ENCODE measurements at regions not wholly inside any gene's neighbourhood (a gene's known extent, or its start where the extent isn't known, plus 50 kb on each side); places are given as distances from the start of the nearest gene placed in this dataset.
A peak's percentile ranks its signal among the peaks of the same experiment; 100 is the strongest.
"Not testable (repeated sequence)": the region's sequence is repeated elsewhere in the genome, so short reads cannot be mapped to it uniquely, and the experiment has no call there.

DNA sequence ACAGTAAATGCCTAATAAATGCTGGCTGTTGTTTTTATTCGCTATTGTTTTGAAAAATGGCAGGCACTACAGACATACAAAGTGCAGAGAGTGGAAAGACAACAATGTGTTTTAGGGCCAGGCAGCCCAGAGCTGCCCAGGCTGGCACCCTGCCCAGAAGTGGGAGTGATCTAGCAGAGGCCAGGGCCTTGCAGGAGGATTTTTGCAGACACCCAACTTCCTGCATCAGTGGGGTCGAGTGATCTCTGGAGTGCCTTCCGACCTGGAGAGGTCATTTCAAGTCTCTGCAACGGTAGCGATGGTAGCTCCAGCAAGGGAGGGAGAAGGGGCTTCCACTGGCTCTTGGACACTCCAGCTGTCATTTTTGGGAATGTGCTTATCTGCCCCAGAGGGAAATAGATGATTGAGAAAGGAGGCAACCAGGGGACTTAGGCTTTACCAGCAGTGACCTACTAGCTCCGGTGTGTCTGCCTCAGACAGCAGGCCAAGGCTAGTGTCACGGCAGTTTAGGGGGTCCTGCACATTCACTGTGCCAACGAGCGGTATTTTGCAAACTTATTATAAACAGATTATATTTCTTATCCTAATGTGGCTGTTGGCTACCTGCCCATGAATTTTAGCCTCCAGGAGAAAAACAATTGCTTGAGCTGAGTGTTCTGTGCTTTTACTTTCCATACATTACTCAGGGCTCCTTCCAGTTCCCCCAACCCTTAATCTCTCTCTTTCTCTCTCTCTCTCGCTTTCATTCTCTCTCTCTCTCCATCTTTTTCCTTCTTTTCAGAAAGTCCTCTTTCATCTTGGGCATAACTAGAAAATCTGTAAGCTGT is 153.9 kb upstream of the PLGLB2 start:
- DNase-seq: peak; percentile 58 to 94 (median 92)
- intact Hi-C loops (cut with DNase I); H3K4me1 ChIP-seq (ENCODE audit: control insufficient read depth, insufficient read depth, low read length); H3K27me3 ChIP-seq (ENCODE audit: control insufficient read depth, insufficient read depth); H3K4me3 ChIP-seq (ENCODE audit: low read length); H3K9me3 ChIP-seq (ENCODE audit: control insufficient read depth, low read length): not testable (repeated sequence)
- 14% methylated on average over 8 of the region's 10 CpGs for WGBS
- peak overlapping the region; percentile 52 for H3K27ac ChIP-seq (ENCODE audit: low read length)
- peak; percentile 90 to 92 for ATAC-seq

DNA sequence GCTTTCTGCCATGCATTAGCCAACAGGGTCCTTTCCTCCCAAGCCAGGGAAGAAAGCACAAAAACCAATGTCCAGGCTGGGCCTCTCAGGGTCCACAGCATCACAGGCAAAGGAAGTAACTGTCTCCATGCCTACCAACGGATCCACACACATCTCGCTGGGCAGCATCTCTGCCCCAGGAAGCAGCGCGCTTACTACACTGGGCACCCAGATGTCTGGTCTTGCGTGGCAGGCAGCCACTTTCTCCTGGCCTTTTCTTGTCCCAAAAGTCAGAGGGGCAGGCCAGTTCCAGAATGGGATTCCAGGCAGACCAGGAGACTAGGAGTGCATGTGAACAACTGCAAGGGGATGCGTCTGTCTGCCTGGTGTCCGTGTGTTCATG is 153.3 kb upstream of the PLGLB2 start:
- H3K4me3 ChIP-seq (ENCODE audit: low read length); H3K9me3 ChIP-seq (ENCODE audit: control insufficient read depth, low read length); intact Hi-C loops (cut with DNase I); H3K27me3 ChIP-seq (ENCODE audit: control insufficient read depth, insufficient read depth); H3K4me1 ChIP-seq (ENCODE audit: control insufficient read depth, insufficient read depth, low read length): not testable (repeated sequence)
- DNase-seq (peak in 2 of 3 donors; percentile 48 to 64), ATAC-seq (peak; percentile 40 to 59)
- 49% methylated on average over 7 of the region's 7 CpGs for WGBS
- H3K27ac ChIP-seq (ENCODE audit: low read length): peak overlapping the region; percentile 82

DNA sequence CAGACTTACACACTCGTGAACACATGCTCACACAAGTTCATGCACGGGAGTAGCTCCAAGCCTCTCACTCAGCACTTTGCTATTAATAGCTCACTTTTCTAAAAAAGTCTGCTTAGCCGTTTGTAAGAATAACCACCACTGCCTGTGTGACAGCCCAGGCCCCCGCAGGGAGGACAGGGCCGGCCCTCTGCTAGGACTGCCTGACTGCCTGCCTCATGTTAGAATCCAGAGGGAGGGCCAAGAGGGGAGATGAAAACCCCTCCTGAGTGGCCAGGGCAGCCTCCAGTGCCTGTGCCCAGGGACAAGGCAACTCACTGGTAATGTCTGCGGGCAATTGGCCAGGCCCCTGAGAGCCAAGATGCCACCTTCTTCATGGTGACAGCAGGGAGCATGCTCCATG is 152.9 kb upstream of the PLGLB2 start:
- H3K4me1 ChIP-seq (ENCODE audit: control insufficient read depth, insufficient read depth, low read length); intact Hi-C loops (cut with DNase I): not testable (repeated sequence)

DNA sequence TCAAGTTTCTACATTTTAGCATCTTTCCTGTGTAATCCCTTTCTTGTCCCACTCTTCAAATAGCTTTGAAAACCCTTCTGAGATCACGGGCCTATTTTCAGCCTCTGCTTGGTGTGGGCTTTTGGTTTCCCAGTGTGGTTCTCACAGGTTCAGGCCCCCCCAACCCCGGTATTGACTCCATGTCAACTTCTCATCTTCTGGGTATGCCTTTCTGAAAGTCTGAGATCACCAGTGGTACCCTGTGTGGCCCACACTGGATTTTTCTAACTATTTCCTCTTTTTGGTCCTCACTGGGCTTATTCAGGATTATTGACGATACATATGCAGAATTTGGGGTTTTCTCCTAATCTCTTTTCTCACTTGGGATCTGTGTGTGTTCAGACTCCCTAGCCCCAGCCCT is 146.9 kb upstream of the PLGLB2 start:
- H3K4me3 ChIP-seq (ENCODE audit: low read length); H3K9me3 ChIP-seq (ENCODE audit: control insufficient read depth, low read length); H3K27me3 ChIP-seq (ENCODE audit: control insufficient read depth, insufficient read depth); DNase-seq; H3K4me1 ChIP-seq (ENCODE audit: control insufficient read depth, insufficient read depth, low read length); ATAC-seq; intact Hi-C loops (cut with DNase I); H3K27ac ChIP-seq (ENCODE audit: low read length): not testable (repeated sequence)
- 96% methylated on average over 1 of the region's 3 CpGs for WGBS

More for the DNA sequence above, 152.9 kb upstream of the PLGLB2 start:
- not testable (repeated sequence) for H3K4me3 ChIP-seq (ENCODE audit: low read length); H3K9me3 ChIP-seq (ENCODE audit: control insufficient read depth, low read length); H3K27me3 ChIP-seq (ENCODE audit: control insufficient read depth, insufficient read depth)
- peak overlapping the region; percentile 85 for H3K27ac ChIP-seq (ENCODE audit: low read length)
- WGBS: 32% methylated on average over 6 of the region's 6 CpGs
- ATAC-seq (peak; percentile 70 to 77), DNase-seq (peak; percentile 9 to 76 (median 74))

DNA sequence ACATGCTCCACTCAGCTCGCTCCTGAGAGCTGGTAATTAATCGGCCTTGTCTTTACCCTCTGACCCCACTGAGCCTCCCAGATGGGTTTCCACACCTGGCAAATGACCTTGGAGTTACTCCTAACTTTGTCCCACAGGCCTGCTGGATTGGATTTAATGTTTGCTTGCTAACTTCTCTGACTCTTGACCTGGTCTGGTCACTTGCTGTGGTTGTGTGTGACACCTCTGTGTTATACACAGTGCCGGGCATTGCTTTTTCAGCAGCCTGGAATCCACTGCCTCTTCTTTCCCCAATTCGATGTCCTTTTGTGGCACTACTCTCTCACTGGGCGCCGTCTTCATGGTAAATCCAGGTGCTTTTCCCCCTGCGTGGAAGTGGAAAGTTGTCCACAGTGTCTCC is 145.8 kb upstream of the PLGLB2 start:
- H3K4me3 ChIP-seq (ENCODE audit: low read length); H3K27ac ChIP-seq (ENCODE audit: low read length); DNase-seq; H3K4me1 ChIP-seq (ENCODE audit: control insufficient read depth, insufficient read depth, low read length); ATAC-seq; H3K9me3 ChIP-seq (ENCODE audit: control insufficient read depth, low read length); intact Hi-C loops (cut with DNase I); H3K27me3 ChIP-seq (ENCODE audit: control insufficient read depth, insufficient read depth): not testable (repeated sequence)
- 100% methylated on average over 1 of the region's 7 CpGs for WGBS

DNA sequence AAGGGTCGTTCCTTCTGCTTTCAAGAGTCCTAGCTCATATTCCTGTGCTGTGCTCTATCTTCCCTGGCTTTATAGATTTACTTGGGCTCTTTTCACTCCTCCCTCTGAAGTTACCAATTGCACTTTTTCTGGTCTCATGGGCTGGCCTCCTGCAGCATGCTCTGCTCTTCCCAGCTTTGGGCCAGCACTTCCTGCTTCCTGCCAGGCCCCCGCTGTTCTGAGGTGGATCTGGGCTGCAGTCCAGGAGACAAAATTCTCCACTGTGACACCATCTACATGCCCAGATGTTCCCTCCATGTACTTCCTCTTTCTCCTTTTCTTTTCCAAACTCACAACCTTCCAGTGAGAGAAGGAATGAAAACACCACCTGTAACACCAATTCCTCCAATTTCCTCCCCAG is 145.2 kb upstream of the PLGLB2 start:
- WGBS: no CpG with 5 or more reads among the region's 2 CpGs
- H3K27me3 ChIP-seq (ENCODE audit: control insufficient read depth, insufficient read depth); H3K9me3 ChIP-seq (ENCODE audit: control insufficient read depth, low read length); intact Hi-C loops (cut with DNase I); DNase-seq; H3K27ac ChIP-seq (ENCODE audit: low read length); H3K4me1 ChIP-seq (ENCODE audit: control insufficient read depth, insufficient read depth, low read length); H3K4me3 ChIP-seq (ENCODE audit: low read length): not testable (repeated sequence)
- peak; percentile 18 to 77 for ATAC-seq

DNA sequence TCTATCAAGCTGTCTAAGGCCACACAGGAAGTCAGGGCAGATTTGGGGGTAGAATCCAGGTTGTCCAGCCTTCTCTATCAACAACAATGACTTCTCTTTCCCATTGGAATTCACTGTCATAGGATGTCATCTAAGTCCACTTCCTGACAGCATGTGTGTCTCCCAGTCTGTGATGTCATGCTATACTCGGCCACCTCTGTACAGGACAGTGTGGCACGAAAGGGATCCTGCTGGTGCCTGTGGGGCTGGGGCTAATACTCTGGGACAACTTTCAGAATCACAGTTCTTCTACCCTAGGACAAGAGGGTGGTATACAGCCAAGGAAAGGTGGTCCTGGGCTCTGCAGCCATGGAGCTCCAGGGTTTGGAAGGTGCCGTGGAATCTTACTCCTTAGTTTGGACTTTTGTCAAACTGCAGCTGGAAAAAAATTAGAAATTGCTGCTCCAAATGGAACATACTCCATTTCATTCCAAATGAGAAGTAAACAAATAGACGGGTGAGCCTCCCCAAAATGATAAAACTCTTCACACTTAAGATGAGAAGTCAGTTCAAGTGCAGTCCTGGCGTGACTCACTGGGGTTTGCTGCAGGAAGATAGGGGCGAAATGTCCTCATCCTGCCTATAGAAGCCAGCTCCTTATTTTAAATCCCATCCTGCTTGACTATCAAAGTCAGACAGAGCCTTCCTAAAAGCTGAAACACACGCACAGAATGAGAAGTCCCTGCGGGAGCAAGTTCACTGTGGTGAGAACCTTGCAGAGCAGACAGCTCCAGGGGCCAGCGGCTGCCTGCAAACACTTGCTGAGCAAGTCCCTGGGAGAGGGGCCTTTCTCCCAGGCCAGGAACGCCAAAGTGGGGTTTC is 144.2 kb upstream of the PLGLB2 start:
- intact Hi-C loops (cut with DNase I); H3K4me1 ChIP-seq (ENCODE audit: control insufficient read depth, insufficient read depth, low read length); H3K9me3 ChIP-seq (ENCODE audit: control insufficient read depth, low read length); H3K4me3 ChIP-seq (ENCODE audit: low read length); H3K27me3 ChIP-seq (ENCODE audit: control insufficient read depth, insufficient read depth): not testable (repeated sequence)
- ATAC-seq (peak; percentile 52 to 55), DNase-seq (peak in 2 of 3 donors; percentile 58 to 63)
- WGBS: 3% methylated on average over 5 of the region's 10 CpGs
- H3K27ac ChIP-seq (ENCODE audit: low read length): peak overlapping the region; percentile 27

DNA sequence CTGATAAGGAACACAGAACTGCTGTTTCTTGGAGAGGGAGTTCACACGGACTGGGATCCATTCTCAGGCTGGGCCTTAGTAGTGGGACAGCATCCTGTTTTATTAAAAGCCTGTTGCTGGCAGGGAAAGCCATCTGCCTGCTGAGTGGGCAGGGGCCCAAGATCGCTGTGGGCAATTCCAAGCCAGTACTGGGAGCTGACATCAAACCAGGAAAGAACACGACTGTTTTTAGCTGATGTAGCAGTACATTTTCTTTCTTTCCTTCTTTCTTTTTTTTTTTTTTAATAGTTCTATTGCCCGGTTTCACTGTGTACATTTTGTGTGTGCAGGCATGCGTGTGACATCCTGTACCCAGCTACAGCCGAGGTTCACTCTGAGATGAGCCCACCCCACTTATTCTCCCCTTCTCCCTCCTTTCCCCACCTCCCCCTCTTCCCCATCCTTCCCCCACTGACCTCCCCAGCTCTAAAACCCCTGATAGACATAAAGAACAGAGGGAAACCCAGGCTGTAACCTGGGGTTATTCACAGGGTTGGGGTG is 143.5 kb upstream of the PLGLB2 start:
- H3K4me1 ChIP-seq (ENCODE audit: control insufficient read depth, insufficient read depth, low read length); intact Hi-C loops (cut with DNase I); H3K27ac ChIP-seq (ENCODE audit: low read length); H3K4me3 ChIP-seq (ENCODE audit: low read length); H3K27me3 ChIP-seq (ENCODE audit: control insufficient read depth, insufficient read depth); H3K9me3 ChIP-seq (ENCODE audit: control insufficient read depth, low read length): not testable (repeated sequence)
- 6% methylated on average over 3 of the region's 6 CpGs for WGBS
- DNase-seq (peak; percentile 25 to 89 (median 89)), ATAC-seq (peak; percentile 90 to 91)

DNA sequence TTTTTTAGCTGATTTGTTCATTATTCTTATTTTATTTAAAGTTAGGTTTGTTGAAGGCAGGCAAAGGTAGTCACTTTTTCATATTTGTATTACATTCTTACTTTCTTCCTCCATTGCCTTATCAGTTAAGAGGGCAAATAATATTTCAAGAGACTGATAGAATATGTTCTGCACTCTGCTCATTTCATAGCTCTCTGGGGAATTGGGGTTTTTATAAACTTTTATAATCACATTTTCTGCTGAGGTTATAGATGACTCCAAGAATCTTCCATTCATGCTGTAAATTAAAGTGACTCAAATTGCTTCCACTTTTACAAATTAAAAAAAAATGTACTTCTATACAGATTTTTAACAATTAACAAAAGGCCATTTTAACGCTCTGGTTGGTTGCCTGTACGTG is 142.9 kb upstream of the PLGLB2 start:
- intact Hi-C loops (cut with DNase I); H3K4me3 ChIP-seq (ENCODE audit: low read length); ATAC-seq; H3K27me3 ChIP-seq (ENCODE audit: control insufficient read depth, insufficient read depth); DNase-seq; H3K27ac ChIP-seq (ENCODE audit: low read length); H3K4me1 ChIP-seq (ENCODE audit: control insufficient read depth, insufficient read depth, low read length); H3K9me3 ChIP-seq (ENCODE audit: control insufficient read depth, low read length): not testable (repeated sequence)
- no CpG with 5 or more reads among the region's 2 CpGs for WGBS

DNA sequence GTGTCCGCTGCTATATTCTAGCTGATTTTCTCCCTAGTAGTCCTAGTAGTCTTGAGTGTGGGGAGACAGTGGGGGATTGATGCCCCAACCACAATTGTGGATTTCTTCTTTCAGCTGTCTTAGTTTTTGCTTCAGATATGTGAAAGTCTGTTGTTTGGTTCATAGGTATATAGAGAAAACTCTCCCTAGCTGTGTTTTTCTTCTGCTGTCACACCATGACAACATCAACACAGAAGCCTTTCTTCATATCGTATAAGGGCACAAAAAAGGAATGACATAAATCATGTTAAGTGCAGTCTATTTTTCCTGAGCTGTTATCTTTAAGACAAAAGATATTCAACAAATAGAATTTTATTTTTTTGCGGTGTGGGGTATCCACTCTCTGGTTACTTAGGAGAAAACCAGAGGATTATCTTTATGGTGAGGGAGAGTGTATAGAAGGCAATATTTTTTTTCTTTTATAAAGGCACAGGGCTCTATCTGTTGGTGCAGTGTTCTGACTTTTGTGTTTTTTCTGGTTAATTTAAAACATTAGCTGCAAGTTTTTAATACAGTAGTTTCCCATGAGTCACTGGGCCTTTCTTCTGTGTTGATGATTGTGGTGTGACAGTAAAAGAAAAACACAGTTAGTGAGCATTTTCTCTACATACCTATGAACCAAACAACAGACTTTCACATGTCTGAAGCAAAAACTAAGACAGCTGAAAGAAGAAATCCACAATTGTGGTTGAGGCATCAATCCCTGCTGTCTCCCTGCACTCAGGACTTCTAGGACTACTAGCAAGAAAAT is 139.3 kb upstream of the PLGLB2 start:
- H3K4me3 ChIP-seq (ENCODE audit: low read length); intact Hi-C loops (cut with DNase I); ATAC-seq; H3K4me1 ChIP-seq (ENCODE audit: control insufficient read depth, insufficient read depth, low read length); H3K27ac ChIP-seq (ENCODE audit: low read length); H3K27me3 ChIP-seq (ENCODE audit: control insufficient read depth, insufficient read depth); H3K9me3 ChIP-seq (ENCODE audit: control insufficient read depth, low read length); DNase-seq: not testable (repeated sequence)
- 50% methylated on average over 1 of the region's 3 CpGs for WGBS
